ENCODE measurements at regions not wholly inside any gene's neighbourhood (a gene's known extent, or its start where the extent isn't known, plus 50 kb on each side); places are given as distances from the start of the nearest gene placed in this dataset.

GRCh38 chr12:89954259-89954658 lies 245.6 kb upstream of the ATP2B1 start:
- no peak for DNase-seq (ENCODE audit: low spot score)

GRCh38 chr12:89951694-89952060 lies 243.0 kb upstream of the ATP2B1 start:
- DNase-seq (ENCODE audit: low spot score), result no peak

- DNase-seq (ENCODE audit: low spot score), result no peak
Observed at GRCh38 chr12:89951050-89951693, 242.5 kb upstream of the ATP2B1 start.

GRCh38 chr12:89950421-89950820 lies 241.8 kb upstream of the ATP2B1 start:
- no peak for DNase-seq (ENCODE audit: low spot score)

DNA sequence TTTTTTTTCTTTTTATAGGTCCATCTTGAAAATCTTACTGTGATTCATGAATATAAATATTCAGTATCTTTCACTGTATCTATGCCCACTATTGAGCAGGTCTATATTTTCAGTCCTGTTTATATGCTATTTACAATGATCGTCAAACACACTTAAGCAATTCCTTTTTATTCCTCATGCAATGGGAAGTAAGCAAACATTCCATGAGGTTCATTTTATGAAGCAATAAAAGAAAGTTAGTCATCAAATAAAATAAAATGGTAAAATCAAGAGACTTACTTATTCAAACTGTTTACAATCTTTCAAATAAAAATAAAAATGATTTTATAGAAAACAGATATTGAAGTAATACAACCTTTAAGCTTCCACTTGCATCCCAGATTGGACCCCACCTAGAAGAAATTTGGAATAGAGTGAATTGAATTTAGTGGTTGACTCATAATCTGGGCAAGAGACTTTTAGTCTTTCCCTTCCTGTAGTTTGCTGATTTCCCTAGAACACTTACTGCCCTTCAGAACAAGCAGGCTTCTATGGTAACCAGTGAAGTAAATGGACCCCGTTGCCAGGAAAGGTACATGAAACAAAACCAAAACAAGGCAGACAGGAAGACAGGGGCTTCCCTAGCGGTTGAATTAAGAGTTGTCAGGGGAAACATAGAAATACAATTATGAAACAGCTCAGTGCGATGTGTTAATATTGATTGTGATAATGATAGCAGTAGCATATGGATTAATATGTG lies 241.0 kb upstream of the ATP2B1 start:
- peak; percentile 44 for DNase-seq (ENCODE audit: low spot score)

DNA sequence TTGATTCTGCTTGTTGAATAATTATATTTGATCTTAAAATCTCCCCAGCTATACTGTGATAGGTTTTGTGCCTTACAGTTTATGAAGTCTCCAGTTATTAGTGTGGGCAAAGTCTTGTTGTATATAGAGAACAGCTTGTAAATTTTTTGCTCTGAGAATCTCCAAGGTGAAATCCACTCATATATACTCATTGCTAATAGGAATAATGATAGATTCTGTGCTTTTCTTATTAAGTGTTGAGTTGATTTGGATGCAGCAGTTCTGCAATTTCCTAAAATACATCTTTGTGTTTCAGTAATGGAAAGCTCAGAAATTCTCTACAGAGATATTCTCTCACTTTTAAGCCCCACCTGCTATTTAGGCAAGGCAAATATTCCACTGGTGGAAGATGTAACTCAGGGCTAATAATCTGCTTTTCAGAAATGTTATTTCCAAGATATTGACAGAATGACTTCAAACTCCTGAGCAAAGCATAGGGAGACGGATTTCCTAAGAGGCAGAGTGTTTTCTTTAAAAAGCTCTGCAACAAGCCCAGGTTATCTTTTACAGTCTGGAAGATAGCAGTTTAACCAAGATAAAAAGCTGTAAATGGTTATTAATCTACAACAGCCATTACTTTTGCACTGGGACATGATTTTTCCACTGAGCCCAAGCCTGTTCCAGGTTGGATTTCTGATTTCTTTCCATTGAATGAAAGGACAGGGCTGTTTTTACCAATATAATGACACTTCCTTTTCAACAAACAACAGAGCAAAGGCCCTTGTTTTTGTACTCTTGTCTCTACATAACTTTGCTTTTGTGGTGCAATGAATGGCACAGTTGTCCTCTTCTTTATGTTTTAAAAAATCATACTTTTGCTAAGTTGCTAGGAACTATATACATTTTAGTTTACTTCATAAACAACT lies 239.9 kb upstream of the ATP2B1 start:
- DNase-seq (ENCODE audit: low spot score), result no peak

DNA sequence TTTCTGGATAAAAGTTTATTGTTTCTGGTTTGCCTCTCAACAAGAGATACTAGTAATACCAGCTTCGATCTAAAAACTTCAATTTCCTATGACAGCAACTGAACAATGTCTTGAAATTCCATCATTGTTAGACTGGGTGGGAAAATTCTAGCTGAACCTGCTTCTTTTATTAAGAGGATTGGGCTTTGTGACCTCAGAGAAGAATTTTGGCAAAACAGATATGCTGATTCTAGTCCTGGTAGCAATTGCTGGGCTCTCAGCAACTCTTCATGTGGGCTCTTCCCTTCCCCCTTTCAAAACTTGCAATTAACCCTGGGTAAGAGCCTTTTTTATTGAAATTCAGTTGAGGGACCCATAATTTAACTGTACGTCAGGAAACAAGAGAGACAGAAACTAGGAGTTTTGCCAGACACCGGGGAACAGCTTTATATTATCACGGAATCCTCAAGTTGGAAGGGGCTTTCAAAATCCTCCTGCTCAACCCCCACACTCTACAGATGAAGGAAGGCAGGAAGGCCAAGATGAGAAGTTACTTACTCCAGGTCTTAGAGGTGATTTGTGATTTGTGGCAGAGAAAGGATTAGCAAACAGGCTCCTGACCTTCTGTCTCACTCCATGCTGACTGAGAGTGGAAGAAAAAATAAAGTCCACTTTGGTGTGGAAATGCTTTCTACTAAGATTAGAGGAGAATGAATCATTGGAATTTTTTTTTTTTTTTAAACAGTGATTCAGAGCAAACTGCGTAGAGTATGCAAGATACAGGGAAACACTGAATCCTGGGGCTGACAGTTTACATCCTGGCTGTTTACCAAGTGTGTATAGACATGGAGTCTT lies 239.0 kb upstream of the ATP2B1 start:
- peak; percentile 67 for DNase-seq (ENCODE audit: low spot score)

DNA sequence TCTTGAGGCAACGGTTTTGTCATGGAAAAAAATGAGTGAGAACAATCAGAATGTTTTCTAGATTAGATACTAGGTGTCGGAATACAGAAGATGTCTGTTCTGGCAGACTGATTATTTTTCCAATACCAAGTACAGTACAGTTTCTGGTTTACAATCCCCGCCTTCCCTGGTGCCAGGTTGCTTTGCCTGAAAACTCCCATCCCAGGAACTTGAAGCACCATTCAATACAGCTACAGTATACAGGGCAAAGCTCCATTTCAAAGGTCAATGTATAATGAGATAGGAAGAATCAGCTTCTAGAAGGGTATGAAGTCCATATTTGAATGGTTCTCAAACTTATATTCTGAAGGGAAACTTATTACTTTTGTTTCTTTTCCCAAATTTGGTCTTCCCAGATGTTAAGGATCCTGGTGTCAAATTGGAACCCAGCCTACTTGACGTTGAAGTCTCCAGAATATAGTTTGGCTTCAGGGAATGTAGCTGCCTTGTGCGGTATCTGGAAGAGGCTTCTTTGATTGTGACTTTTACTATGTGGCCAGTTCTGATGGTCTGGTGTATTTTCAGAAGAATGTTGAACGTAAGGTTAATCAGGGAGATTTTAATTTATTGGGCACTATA lies 238.0 kb upstream of the ATP2B1 start:
- DNase-seq (ENCODE audit: low spot score), result no peak

- no peak for DNase-seq (ENCODE audit: low spot score)
Observed at GRCh38 chr12:89945123-89945522, 236.5 kb upstream of the ATP2B1 start.

DNA sequence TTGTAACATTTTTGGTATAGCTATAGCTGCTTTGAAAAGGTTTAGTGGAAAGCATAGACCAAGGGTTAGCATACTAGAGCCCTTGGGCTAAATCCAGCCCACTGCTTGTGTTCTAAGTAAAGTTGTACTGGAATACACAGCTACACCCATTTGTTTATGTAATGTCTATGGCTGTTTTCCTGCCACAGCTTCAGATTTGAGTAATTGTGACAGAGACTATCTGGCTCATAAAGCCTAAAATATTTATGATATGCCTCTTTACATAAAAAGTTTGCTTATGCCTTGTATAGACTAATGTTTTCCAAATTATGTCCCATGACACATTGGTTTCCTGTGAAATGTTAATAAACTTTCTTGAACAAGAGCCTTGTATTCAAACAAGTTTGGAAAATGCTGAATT lies 234.8 kb upstream of the ATP2B1 start:
- DNase-seq (ENCODE audit: low spot score), result no peak

DNA sequence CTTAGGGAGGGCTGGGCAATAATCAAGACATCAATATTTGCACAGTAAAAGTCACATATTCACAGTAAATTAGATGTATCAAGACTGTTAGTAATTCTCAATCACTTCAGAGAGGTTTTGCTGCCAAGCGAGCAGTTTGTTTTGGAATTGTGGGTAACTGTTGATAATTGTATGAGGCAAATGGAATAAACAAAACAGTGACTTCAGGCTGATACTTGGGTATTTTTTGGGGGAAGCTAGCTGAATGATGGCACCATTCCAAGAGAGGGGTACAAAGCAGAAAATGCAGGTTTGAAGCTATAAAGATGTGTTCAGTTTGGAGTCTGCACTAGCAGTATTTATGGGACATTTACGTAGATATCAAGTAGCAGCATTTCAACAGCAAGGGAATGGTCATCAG lies 232.8 kb upstream of the ATP2B1 start:
- no peak for DNase-seq (ENCODE audit: low spot score)

DNA sequence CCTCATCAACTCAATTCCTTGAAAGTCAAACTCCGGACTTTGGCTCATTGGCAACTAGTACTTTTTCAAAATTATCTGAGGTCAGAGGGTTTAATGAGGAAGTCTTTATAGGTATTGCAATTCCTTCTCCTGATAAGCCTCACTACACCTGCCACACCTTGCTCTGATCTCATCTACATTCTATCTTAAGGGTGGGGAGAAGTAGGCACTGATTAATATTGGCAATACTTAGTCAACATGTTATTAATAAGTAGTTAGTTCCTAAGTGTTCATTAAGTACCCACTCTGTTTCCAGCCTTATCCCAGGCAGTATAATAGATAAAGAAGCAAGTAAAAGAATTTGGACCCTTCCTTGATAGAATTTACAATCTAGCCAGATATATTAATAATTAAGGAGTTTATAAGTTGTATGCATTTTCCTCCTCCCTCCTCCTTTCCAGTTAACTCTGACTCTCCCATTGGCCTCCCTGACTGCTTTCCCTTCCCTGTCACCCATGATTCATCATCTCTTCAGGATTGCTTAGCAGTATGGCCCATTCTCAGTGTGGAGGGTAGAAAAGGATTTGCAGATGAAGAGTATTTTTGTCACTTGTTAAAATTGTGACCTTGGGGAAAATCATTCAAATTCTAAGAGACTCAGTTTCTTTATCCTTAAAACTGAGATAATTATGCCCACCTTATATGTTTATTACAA lies 231.0 kb upstream of the ATP2B1 start:
- no peak for DNase-seq (ENCODE audit: low spot score)

GRCh38 chr12:89936631-89937030 lies 228.0 kb upstream of the ATP2B1 start:
- DNase-seq (ENCODE audit: low spot score), result no peak

- no peak for DNase-seq (ENCODE audit: low spot score)
Observed at GRCh38 chr12:89935850-89936249, 227.2 kb upstream of the ATP2B1 start.

- DNase-seq (ENCODE audit: low spot score), result peak; percentile 48
Observed at GRCh38 chr12:89933911-89934310, 225.3 kb upstream of the ATP2B1 start.

- no peak for DNase-seq (ENCODE audit: low spot score)
Observed at GRCh38 chr12:89932954-89933353, 224.3 kb upstream of the ATP2B1 start.

- no peak for DNase-seq (ENCODE audit: low spot score)
Observed at GRCh38 chr12:89928467-89928866, 219.8 kb upstream of the ATP2B1 start.

DNA sequence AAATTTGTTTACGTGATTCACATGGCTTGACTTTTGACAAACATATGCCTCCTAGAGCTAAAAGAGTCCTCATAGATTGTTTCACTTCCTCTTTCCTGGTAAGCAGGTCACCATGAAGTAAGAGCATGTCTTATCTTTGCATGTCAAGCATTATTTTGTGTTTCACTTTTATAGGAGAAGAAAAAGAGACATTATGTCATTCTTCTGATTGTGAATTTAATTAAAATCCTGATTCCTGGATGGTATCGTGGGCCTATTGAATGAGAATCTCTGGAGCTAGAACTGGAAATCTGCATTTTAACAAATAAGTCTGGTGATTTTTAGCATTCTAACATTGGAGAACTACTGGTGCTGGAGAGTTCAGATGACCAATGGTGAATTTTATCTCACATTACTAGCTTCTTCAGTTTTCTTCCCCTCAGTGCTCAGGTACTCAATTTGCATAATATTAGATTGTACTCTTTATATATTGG lies 218.6 kb upstream of the ATP2B1 start:
- no peak for DNase-seq (ENCODE audit: low spot score)

GRCh38 chr12:89924191-89924590 lies 215.6 kb upstream of the ATP2B1 start:
- DNase-seq (ENCODE audit: low spot score), result no peak

- DNase-seq (ENCODE audit: low spot score), result no peak
Observed at GRCh38 chr12:89923091-89923490, 214.5 kb upstream of the ATP2B1 start.

DNA sequence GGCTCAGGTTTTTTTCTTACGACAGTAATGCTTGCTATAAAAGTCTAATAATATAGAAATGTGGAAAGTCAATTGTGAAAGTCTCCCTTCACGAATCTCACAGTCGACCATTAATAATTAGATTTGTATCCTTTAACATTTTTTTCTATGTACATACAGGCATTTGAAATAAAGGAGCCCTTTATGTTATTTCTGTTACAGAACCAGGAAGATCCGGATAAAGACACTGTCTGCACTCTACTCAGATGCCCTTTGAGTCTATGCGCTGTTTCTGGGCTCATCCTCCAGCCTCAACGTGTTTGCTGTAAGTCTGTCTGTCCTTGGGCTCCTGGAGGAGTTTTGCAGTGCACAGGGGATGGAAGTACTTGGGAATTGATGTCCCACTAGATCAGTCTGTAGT lies 212.2 kb upstream of the ATP2B1 start:
- peak; percentile 9 for DNase-seq (ENCODE audit: low spot score)
